HEK293 (cell line): ENCODE measurements at regions not wholly inside any gene's neighbourhood (a gene's known extent, or its start where the extent isn't known, plus 50 kb on each side); places are given as distances from the start of the nearest gene placed in this dataset.

ENCODE experiments used
- CTCF ChIA-PET: fragments of 350-600 bp; formaldehyde crosslinking; extraction: SDS; loops from one replicate; lab custom pipeline; 2021; ENCODE audit warnings: antibody characterized with exemption; lab: Yijun Ruan, JAX
- POLR2A ChIA-PET: fragments of 300-600 bp; formaldehyde crosslinking; extraction: SDS; loops from one replicate; lab custom pipeline; 2020; ENCODE audit warnings: antibody characterized with exemption, inconsistent platforms; lab: Yijun Ruan, JAX
- H3K27ac ChIP-seq: fragments of 200-500 bp; sonication (Bioruptor generic); 2 replicates; pipeline ENCODE4 v1.5.1; 2014; ENCODE audit warnings: low read depth, low read length, control low read depth, inconsistent platforms; ENCODE audit errors: extremely low read depth
- H3K36me3 ChIP-seq, 2 experiments: fragments of 200-500 bp in 1 of 2; sonication (Bioruptor generic) in 1 of 2; 1 replicate in 1 of 2; 2 replicates in 1 of 2; pipeline ENCODE4 v1.5.1; 2014 to 2017; ENCODE audit warnings: inconsistent platforms in 2 of 2, low read length in 2 of 2; ENCODE audit not compliant: control insufficient read depth in 2 of 2, insufficient read depth in 1 of 2
- H3K4me1 ChIP-seq: fragments of 200-500 bp; sonication (Bioruptor generic); 2 replicates; pipeline ENCODE4 v1.5.1; 2014; ENCODE audit warnings: mild to moderate bottlenecking, low read length, inconsistent platforms; ENCODE audit not compliant: control insufficient read depth, insufficient read depth
- H3K4me3 ChIP-seq: 2 replicates; pipeline ENCODE4 v1.5.1; 2011; ENCODE audit warnings: low read depth, mild to moderate bottlenecking, control low read depth, low read length, moderate library complexity
- H3K9me3 ChIP-seq: fragments of 200-500 bp; sonication (Bioruptor generic); 2 replicates; pipeline ENCODE4 v1.5.1; 2014; ENCODE audit warnings: low read depth, low read length, inconsistent platforms; ENCODE audit not compliant: control insufficient read depth, insufficient read depth
- EGR2 ChIP-seq: fragments of 450-650 bp; formaldehyde crosslinking; IDR thresholded peaks from 2 replicates; pipeline ENCODE4 v1.5.1; 2016; ENCODE audit warnings: low read depth, missing biosample characterization, missing genetic modification characterization
- ELK4 ChIP-seq: IDR thresholded peaks from 2 replicates; pipeline ENCODE4 v1.6.1; 2011; ENCODE audit warnings: mild to moderate bottlenecking, low read depth, low read length, borderline replicate concordance
- GLIS1 ChIP-seq: fragments of 450-650 bp; formaldehyde crosslinking; IDR thresholded peaks from 2 replicates; pipeline ENCODE4 v1.5.1; 2016; ENCODE audit warnings: missing biosample characterization, missing genetic modification characterization
- HOXA7 ChIP-seq: sonication (generic); formaldehyde crosslinking; IDR thresholded peaks from 2 replicates; pipeline ENCODE4 v1.8.1; 2022; ENCODE audit warnings: missing genetic modification reagents, borderline replicate concordance
- MZF1 ChIP-seq: fragments of 450-650 bp; formaldehyde crosslinking; IDR thresholded peaks from 2 replicates; pipeline ENCODE4 v1.5.1; 2017; ENCODE audit warnings: missing biosample characterization, missing genetic modification characterization, borderline replicate concordance
- PRDM10 ChIP-seq: fragments of 450-650 bp; formaldehyde crosslinking; IDR thresholded peaks from 2 replicates; pipeline ENCODE4 v1.5.1; 2016; ENCODE audit warnings: missing biosample characterization, missing genetic modification characterization
- TCF7L2 ChIP-seq: IDR thresholded peaks from 2 replicates; pipeline ENCODE4 v1.6.1; 2011; ENCODE audit warnings: low read depth, mild to moderate bottlenecking, inconsistent platforms, low read length, moderate library complexity, borderline replicate concordance
- ZBTB10 ChIP-seq: fragments of 450-650 bp; formaldehyde crosslinking; IDR thresholded peaks from 2 replicates; pipeline ENCODE4 v1.5.1; 2016; ENCODE audit warnings: missing biosample characterization, missing genetic modification characterization
- ZBTB11 ChIP-seq: fragments of 450-650 bp; formaldehyde crosslinking; conservative IDR thresholded peaks from 2 replicates; pipeline ENCODE4 v1.5.1; 2016; ENCODE audit warnings: low read depth, missing biosample characterization, missing genetic modification characterization
- ZEB2 ChIP-seq: fragments of 450-650 bp; formaldehyde crosslinking; IDR thresholded peaks from 2 replicates; pipeline ENCODE4 v1.5.1; 2016; ENCODE audit warnings: missing biosample characterization, missing genetic modification characterization
- ZIC2 ChIP-seq: fragments of 450-650 bp; formaldehyde crosslinking; IDR thresholded peaks from 2 replicates; pipeline ENCODE4 v1.5.1; 2016; ENCODE audit warnings: missing biosample characterization, missing genetic modification characterization
- ZNF184 ChIP-seq: fragments of 450-650 bp; IDR thresholded peaks from 2 replicates; pipeline ENCODE4 v1.5.1; 2018; ENCODE audit warnings: missing biosample characterization, mild to moderate bottlenecking, missing genetic modification characterization
- ZNF214 ChIP-seq: fragments of 450-650 bp; formaldehyde crosslinking; IDR thresholded peaks from 2 replicates; pipeline ENCODE4 v1.5.1; 2017; ENCODE audit warnings: missing biosample characterization, mild to moderate bottlenecking, missing genetic modification characterization, borderline replicate concordance
- ZNF350 ChIP-seq: fragments of 450-650 bp; formaldehyde crosslinking; IDR thresholded peaks from 2 replicates; pipeline ENCODE4 v1.5.0; 2017; ENCODE audit warnings: missing biosample characterization, mild to moderate bottlenecking, missing genetic modification characterization
- ZNF394 ChIP-seq: fragments of 450-650 bp; formaldehyde crosslinking; IDR thresholded peaks from 2 replicates; pipeline ENCODE4 v1.5.1; 2016; ENCODE audit warnings: missing biosample characterization, missing genetic modification characterization, mild to moderate bottlenecking, moderate library complexity, borderline replicate concordance
- ZNF514 ChIP-seq: fragments of 450-650 bp; formaldehyde crosslinking; IDR thresholded peaks from 2 replicates; pipeline ENCODE4 v1.5.1; 2016; ENCODE audit warnings: missing biosample characterization, missing genetic modification characterization
- ZNF530 ChIP-seq: fragments of 450-650 bp; formaldehyde crosslinking; IDR thresholded peaks from 2 replicates; pipeline ENCODE4 v1.5.1; 2016; ENCODE audit warnings: low read depth, missing biosample characterization, missing genetic modification characterization
- ZNF549 ChIP-seq: fragments of 450-650 bp; IDR thresholded peaks from 2 replicates; pipeline ENCODE4 v1.5.1; 2018; ENCODE audit warnings: missing biosample characterization, missing genetic modification characterization, mild to moderate bottlenecking, inconsistent platforms, moderate library complexity
- ZNF610 ChIP-seq: fragments of 450-650 bp; formaldehyde crosslinking; IDR thresholded peaks from 2 replicates; pipeline ENCODE4 v1.5.1; 2016; ENCODE audit warnings: missing biosample characterization, missing genetic modification characterization, borderline replicate concordance
- ZNF639 ChIP-seq: fragments of 450-650 bp; formaldehyde crosslinking; IDR thresholded peaks from 2 replicates; pipeline ENCODE4 v1.5.1; 2016; ENCODE audit warnings: missing biosample characterization, missing genetic modification characterization
- ZNF768 ChIP-seq: fragments of 450-650 bp; formaldehyde crosslinking; IDR thresholded peaks from 2 replicates; pipeline ENCODE4 v1.5.1; 2018; ENCODE audit warnings: missing biosample characterization, mild to moderate bottlenecking, missing genetic modification characterization
- ZNF777 ChIP-seq: fragments of 450-650 bp; formaldehyde crosslinking; IDR thresholded peaks from 2 replicates; pipeline ENCODE4 v1.5.1; 2017; ENCODE audit warnings: missing biosample characterization, missing genetic modification characterization, borderline replicate concordance

- ChIA-PET CTCF (no interaction called here), POLR2A (no interaction called here)
- H3K36me3 ChIP-seq, result no peaks in the 10 kb centered on the region
- H3K27ac ChIP-seq, result no peak overlapping the region
- H3K4me3 ChIP-seq, result no peak overlapping the region
- H3K4me1 ChIP-seq, result no peaks in the 10 kb centered on the region
- TF ChIP-seq GLIS1 (tag by site-specific recombination) (peak; percentile 89), ZBTB11 (tag by site-specific recombination) (no peak), ZNF514 (tag by site-specific recombination) (no peak), ZBTB10 (no peak), ZNF768 (tag by site-specific recombination) (no peak), MZF1 (tag by site-specific recombination) (no peak), ZIC2 (tag by site-specific recombination) (peak; percentile 64), ZNF610 (tag by site-specific recombination) (no peak), HOXA7 (CRISPR knock-in tag) (no peak), ELK4 (no peak)
- no peaks in the 10 kb centered on the region for H3K9me3 ChIP-seq
These were observed 64.5 kb upstream of the ADAMTS2 start for GRCh38 chr5:179409806-179410205.

- TF ChIP-seq ZNF530 (tag by site-specific recombination) (no peak), ZNF777 (tag by site-specific recombination) (no peak), ZNF214 (no peak), ZNF184 (tag by site-specific recombination) (no peak), EGR2 (tag by site-specific recombination) (no peak), PRDM10 (tag by site-specific recombination) (no peak), ZNF549 (tag by site-specific recombination) (no peak), TCF7L2 (no peak), ZNF639 (tag by site-specific recombination) (no peak), ZEB2 (tag by site-specific recombination) (no peak), ZNF350 (tag by site-specific recombination) (no peak), ZNF394 (tag by site-specific recombination) (no peak)
- Histone ChIP-seq H3K27ac (no peak overlapping the region), H3K36me3 (no peaks in the 10 kb centered on the region), H3K4me1 (no peaks in the 10 kb centered on the region), H3K9me3 (no peaks in the 10 kb centered on the region), H3K4me3 (no peak overlapping the region)
- ChIA-PET POLR2A (no interaction called here), CTCF (no interaction called here)
These were observed 63.4 kb upstream of the ADAMTS2 start for GRCh38 chr5:179408611-179409010.
